ENCODE measurements at regions not wholly inside any gene's neighbourhood (a gene's known extent, or its start where the extent isn't known, plus 50 kb on each side); places are given as distances from the start of the nearest gene placed in this dataset.

GRCh38 chr4:159002950-159003349 is 99.9 kb upstream of the RAPGEF2 start:
- TF ChIP-seq CTCF (IDR thresholded peaks at IDR 0.05) = no peak
- no peak for TF ChIP-seq POLR2A (IDR thresholded peaks at IDR 0.05)
- no peak for TF ChIP-seq POLR2AphosphoS5 (IDR thresholded peaks at IDR 0.05)
- no peak for TF ChIP-seq EP300 (IDR thresholded peaks at IDR 0.05)
